ENCODE measurements at regions not wholly inside any gene's neighbourhood (a gene's known extent, or its start where the extent isn't known, plus 50 kb on each side); places are given as distances from the start of the nearest gene placed in this dataset.

DNA sequence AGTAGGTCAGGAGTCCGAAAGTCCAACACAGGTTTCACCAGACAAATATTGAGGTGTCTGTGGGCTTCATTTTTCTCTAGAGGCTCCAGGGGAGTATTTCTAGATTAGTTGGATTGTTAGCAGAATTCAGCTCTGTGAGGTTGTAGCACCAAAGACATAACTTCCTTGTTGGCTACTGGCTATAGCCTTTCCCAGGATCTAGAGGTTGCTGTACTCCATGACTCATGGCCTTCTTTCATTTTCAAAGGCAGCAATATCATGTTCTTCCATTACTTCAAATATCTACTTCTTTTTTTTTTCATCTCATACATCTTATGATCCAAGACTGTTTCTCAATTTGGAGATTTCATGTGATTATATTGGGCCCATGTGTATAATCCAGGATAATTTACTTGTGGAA lies 404.0 kb upstream of the FAM174A start:
- Histone ChIP-seq H3K4me2 (ENCODE audit: low read length) (no peak overlapping the region), H3K9me2 (ENCODE audit: insufficient read depth) (no peaks in the 10 kb centered on the region), H3K4me1 (ENCODE audit: control insufficient read depth in 1 of 2, insufficient read depth in 2 of 2, low read length in 2 of 2) (no peaks in the 10 kb centered on the region), H3K27me3 (ENCODE audit: insufficient read depth, low read length) (0 out of 2 replicates have a peak, but pooled peaks cover 5% of the 10 kb centered on the region), H3K9me3 (ENCODE audit: control insufficient read depth in 1 of 2, insufficient read depth in 1 of 2, low read depth in 1 of 2, low read length in 2 of 2) (no peaks in the 10 kb centered on the region), H3K4me3 (replicated peaks in 1 of 2; ENCODE audit: low read depth in 1 of 2, low read length in 2 of 2) (no peak overlapping the region), H4K20me1 (ENCODE audit: insufficient read depth) (no peaks in the 10 kb centered on the region), H3K27ac (ENCODE audit: low read depth, low read length) (no peak overlapping the region), H3K79me2 (ENCODE audit: insufficient read depth, low read length) (no peaks in the 10 kb centered on the region), H2AFZ (ENCODE audit: low read depth, low read length, poor library complexity, severe bottlenecking) (no peak overlapping the region), H3K9ac (ENCODE audit: low read length) (no peak overlapping the region), H3K36me3 (ENCODE audit: control insufficient read depth in 1 of 2, insufficient read depth in 2 of 2, low read length in 2 of 2) (no peaks in the 10 kb centered on the region)
- ChIA-PET RAD21 (ENCODE audit: low non-redundant PET in 1 of 2, low total read pairs in 2 of 2, uncharacterized antibody in 2 of 2, unreplicated experiment in 2 of 2) (no interaction called here), POLR2A (no interaction called here), CTCF (interaction anchor here (0.7 kb wide), 1 partner anchor 8 kb away, joined by 3 read pairs; no protein-coding TSS in a partner anchor)
- intact Hi-C loops (cut with micrococcal nuclease) = no loop called here
- ATAC-seq (no peak), DNase-seq (ENCODE audit: low read depth, low spot score) (no peak)
- TF ChIP-seq CEBPB (IDR thresholded peaks at IDR 0.05; ENCODE audit: low read depth) (no peak), SIN3A (IDR thresholded peaks at IDR 0.05; ENCODE audit: low read depth) (no peak), JUND (IDR thresholded peaks at IDR 0.05) (no peak), SP1 (IDR thresholded peaks at IDR 0.05; ENCODE audit: low read depth) (no peak), FOSL1 (IDR thresholded peaks at IDR 0.05; ENCODE audit: low read depth) (no peak), SRF (IDR thresholded peaks at IDR 0.05; ENCODE audit: low read depth) (no peak), ZNF274 (IDR thresholded peaks at IDR 0.05; ENCODE audit: low read depth, low read length) (no peak), CBX3 (IDR thresholded peaks at IDR 0.05; ENCODE audit: low read depth) (no peak), TCF7L2 (IDR thresholded peaks at IDR 0.05; ENCODE audit: borderline replicate concordance, extremely low read depth, insufficient read depth, insufficient read length) (no peak), POLR2AphosphoS5 (IDR thresholded peaks at IDR 0.05; ENCODE audit: low read depth, low read length) (no peak), ZFX (IDR thresholded peaks at IDR 0.05) (no peak)
- TF ChIP-seq, protein P1, sequence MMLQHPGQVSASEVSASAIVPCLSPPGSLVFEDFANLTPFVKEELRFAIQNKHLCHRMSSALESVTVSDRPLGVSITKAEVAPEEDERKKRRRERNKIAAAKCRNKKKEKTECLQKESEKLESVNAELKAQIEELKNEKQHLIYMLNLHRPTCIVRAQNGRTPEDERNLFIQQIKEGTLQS (IDR thresholded peaks at IDR 0.05) = no peak
- TF ChIP-seq, protein P2, sequence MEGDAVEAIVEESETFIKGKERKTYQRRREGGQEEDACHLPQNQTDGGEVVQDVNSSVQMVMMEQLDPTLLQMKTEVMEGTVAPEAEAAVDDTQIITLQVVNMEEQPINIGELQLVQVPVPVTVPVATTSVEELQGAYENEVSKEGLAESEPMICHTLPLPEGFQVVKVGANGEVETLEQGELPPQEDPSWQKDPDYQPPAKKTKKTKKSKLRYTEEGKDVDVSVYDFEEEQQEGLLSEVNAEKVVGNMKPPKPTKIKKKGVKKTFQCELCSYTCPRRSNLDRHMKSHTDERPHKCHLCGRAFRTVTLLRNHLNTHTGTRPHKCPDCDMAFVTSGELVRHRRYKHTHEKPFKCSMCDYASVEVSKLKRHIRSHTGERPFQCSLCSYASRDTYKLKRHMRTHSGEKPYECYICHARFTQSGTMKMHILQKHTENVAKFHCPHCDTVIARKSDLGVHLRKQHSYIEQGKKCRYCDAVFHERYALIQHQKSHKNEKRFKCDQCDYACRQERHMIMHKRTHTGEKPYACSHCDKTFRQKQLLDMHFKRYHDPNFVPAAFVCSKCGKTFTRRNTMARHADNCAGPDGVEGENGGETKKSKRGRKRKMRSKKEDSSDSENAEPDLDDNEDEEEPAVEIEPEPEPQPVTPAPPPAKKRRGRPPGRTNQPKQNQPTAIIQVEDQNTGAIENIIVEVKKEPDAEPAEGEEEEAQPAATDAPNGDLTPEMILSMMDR (IDR thresholded peaks at IDR 0.05 in 2 of 3, conservative IDR thresholded peaks at IDR 0.05 in 1 of 3; ENCODE audit: borderline replicate concordance in 1 of 3, insufficient read depth in 1 of 3, low read depth in 2 of 3, low read length in 2 of 3) = no peak
- TF ChIP-seq, protein P3, sequence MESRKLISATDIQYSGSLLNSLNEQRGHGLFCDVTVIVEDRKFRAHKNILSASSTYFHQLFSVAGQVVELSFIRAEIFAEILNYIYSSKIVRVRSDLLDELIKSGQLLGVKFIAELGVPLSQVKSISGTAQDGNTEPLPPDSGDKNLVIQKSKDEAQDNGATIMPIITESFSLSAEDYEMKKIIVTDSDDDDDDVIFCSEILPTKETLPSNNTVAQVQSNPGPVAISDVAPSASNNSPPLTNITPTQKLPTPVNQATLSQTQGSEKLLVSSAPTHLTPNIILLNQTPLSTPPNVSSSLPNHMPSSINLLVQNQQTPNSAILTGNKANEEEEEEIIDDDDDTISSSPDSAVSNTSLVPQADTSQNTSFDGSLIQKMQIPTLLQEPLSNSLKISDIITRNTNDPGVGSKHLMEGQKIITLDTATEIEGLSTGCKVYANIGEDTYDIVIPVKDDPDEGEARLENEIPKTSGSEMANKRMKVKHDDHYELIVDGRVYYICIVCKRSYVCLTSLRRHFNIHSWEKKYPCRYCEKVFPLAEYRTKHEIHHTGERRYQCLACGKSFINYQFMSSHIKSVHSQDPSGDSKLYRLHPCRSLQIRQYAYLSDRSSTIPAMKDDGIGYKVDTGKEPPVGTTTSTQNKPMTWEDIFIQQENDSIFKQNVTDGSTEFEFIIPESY (IDR thresholded peaks at IDR 0.05; ENCODE audit: extremely low read depth, insufficient replicate concordance, low read length) = no peak
- TF ChIP-seq, protein P4, sequence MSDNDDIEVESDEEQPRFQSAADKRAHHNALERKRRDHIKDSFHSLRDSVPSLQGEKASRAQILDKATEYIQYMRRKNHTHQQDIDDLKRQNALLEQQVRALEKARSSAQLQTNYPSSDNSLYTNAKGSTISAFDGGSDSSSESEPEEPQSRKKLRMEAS (IDR thresholded peaks at IDR 0.05) = no peak
- TF ChIP-seq, protein P5, sequence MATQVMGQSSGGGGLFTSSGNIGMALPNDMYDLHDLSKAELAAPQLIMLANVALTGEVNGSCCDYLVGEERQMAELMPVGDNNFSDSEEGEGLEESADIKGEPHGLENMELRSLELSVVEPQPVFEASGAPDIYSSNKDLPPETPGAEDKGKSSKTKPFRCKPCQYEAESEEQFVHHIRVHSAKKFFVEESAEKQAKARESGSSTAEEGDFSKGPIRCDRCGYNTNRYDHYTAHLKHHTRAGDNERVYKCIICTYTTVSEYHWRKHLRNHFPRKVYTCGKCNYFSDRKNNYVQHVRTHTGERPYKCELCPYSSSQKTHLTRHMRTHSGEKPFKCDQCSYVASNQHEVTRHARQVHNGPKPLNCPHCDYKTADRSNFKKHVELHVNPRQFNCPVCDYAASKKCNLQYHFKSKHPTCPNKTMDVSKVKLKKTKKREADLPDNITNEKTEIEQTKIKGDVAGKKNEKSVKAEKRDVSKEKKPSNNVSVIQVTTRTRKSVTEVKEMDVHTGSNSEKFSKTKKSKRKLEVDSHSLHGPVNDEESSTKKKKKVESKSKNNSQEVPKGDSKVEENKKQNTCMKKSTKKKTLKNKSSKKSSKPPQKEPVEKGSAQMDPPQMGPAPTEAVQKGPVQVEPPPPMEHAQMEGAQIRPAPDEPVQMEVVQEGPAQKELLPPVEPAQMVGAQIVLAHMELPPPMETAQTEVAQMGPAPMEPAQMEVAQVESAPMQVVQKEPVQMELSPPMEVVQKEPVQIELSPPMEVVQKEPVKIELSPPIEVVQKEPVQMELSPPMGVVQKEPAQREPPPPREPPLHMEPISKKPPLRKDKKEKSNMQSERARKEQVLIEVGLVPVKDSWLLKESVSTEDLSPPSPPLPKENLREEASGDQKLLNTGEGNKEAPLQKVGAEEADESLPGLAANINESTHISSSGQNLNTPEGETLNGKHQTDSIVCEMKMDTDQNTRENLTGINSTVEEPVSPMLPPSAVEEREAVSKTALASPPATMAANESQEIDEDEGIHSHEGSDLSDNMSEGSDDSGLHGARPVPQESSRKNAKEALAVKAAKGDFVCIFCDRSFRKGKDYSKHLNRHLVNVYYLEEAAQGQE (IDR thresholded peaks at IDR 0.05; ENCODE audit: low read depth) = no peak
- no TSS peak for BruUV-seq (replicated peaks)
